CD4-positive, alpha-beta T cell (primary cell): ENCODE measurements at regions not wholly inside any gene's neighbourhood (a gene's known extent, or its start where the extent isn't known, plus 50 kb on each side); places are given as distances from the start of the nearest gene placed in this dataset.

ENCODE experiments used
- ATAC-seq: fragments of 200-7000 bp; cut with Tn5 transposase; one replicate; pipeline ENCODE4 v1.10.0; 2022; ENCODE audit warnings: mild to moderate bottlenecking; ENCODE audit not compliant: poor library complexity
- CTCF ChIA-PET: fragments of 350-600 bp; sonication (Branson Sonifier 250); formaldehyde crosslinking; loops from one replicate; lab custom pipeline; 2021; ENCODE audit warnings: antibody characterized with exemption, inconsistent platforms; lab: Charles Lee
- POLR2A ChIA-PET: fragments of 350-600 bp; sonication (Branson Sonifier 250); formaldehyde crosslinking; loops from one replicate; lab custom pipeline; 2021; ENCODE audit warnings: antibody characterized with exemption, inconsistent platforms; lab: Charles Lee
- DNase-seq, 14 experiments: peaks; one replicate each; pipeline ENCODE4 v3.0.0-alpha.2; 2013 to 2020; ENCODE audit warnings: mixed read lengths in 2 of 14
- H3K27ac ChIP-seq, 2 donors: one replicate each; pipeline versions ENCODE4 v1.5.1 to v1.7.0; 2013; ENCODE audit warnings: low read length in 2 of 2, low read depth in 1 of 2, mild to moderate bottlenecking in 1 of 2
- H3K27me3 ChIP-seq, 2 experiments: 1 replicate in 1 of 2; 2 replicates in 1 of 2; pipeline versions ENCODE4 v1.6.1 to v1.7.0; 2013; ENCODE audit warnings: low read length in 2 of 2, control low read depth in 1 of 2, mild to moderate bottlenecking in 1 of 2, moderate library complexity in 1 of 2; ENCODE audit not compliant: insufficient read depth in 2 of 2, control insufficient read depth in 1 of 2
- H3K36me3 ChIP-seq: one replicate; pipeline ENCODE4 v1.6.1; 2013; ENCODE audit warnings: low read length, control low read depth; ENCODE audit not compliant: insufficient read depth
- H3K4me1 ChIP-seq: one replicate; pipeline ENCODE4 v1.6.1; 2013; ENCODE audit warnings: low read length, control low read depth; ENCODE audit not compliant: insufficient read depth
- H3K4me3 ChIP-seq: one replicate; pipeline ENCODE4 v1.5.1; 2013; ENCODE audit warnings: mild to moderate bottlenecking, low read length, moderate library complexity
- H3K9me3 ChIP-seq, 2 experiments: 1 replicate in 1 of 2; 2 replicates in 1 of 2; pipeline versions ENCODE4 v1.6.1 to v1.7.0; 2013; ENCODE audit warnings: low read length in 2 of 2, mild to moderate bottlenecking in 2 of 2, control low read depth in 1 of 2, moderate library complexity in 1 of 2; ENCODE audit not compliant: control insufficient read depth in 1 of 2, insufficient read depth in 1 of 2
- H3K27ac Mint-ChIP-seq: one replicate; pipeline ENCODE4 v1.8.0; 2020; ENCODE audit warnings: mixed read lengths
- H3K27me3 Mint-ChIP-seq: one replicate; pipeline ENCODE4 v1.8.0; 2021; ENCODE audit warnings: mixed read lengths
- H3K36me3 Mint-ChIP-seq: one replicate; pipeline ENCODE4 v1.8.0; 2021; ENCODE audit warnings: low read depth, mixed read lengths
- H3K4me1 Mint-ChIP-seq: one replicate; pipeline ENCODE4 v1.8.0; 2021; ENCODE audit warnings: low read depth, mixed read lengths
- H3K4me3 Mint-ChIP-seq: one replicate; pipeline ENCODE4 v1.8.0; 2020; ENCODE audit warnings: mild to moderate bottlenecking, mixed read lengths
- H3K9me3 Mint-ChIP-seq: one replicate; pipeline ENCODE4 v1.8.0; 2020; ENCODE audit warnings: mixed read lengths
- intact Hi-C, 2 experiments: fragments of 100-400 bp; cut with DNase I in 1 of 2; cut with micrococcal nuclease in 1 of 2; formaldehyde crosslinking; loops; one replicate each; pipeline versions ENCODE4 v1.15.1 to v1.9.0; 2023 to 2025; cut with DNase I, micrococcal nuclease
- TF ChIP-seq, protein P1 (sequence below): fragments of 200-600 bp; IDR thresholded peaks from one replicate; pipeline ENCODE4 v1.8.0; 2022; ENCODE audit warnings: antibody characterized with exemption, mild to moderate bottlenecking

DNA sequence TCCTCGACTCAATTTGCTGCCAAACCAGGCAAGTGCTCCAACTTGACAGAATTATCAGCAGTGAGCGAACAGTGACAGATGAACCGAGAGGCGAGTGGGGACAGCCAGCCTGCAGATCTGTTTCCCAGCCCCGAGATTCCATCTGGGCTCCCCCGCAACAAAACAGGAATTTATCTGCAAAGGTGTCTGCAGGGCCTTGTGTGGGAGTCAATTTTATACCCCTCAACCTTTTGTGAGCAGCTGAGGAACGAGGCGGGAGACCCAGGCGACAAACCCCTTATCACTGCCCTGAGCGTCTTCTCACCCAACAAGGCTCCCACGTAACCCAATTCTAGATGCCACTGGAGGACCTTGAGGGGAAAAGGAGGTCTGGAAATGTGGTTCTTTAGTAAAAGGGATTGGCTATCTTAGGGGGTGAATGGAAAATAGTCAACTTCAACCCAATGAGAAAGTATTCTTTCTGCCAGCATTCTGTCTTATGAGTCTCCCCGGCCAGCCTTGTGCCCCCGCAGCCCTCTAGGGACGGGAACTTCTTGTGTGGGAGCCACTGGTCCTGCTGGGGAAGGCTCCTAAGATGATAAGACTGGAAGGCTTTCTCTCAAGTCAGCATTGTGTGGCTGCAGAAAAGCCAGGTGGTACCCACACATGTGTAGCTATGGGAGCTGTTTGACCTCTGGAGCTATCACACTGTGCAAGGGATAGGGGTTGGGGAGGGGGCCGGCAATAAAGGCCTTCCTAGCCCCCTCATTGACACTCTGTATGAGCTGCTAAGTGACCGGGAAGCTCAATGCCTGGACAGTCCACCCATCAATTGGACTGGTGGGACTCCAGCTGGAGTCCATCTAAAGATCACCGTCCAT is 527.9 kb downstream of the SHQ1 start:
- H3K4me1 Mint-ChIP-seq, result no peaks in the 10 kb centered on the region
- no peak for DNase-seq
- POLR2A ChIA-PET, result no interaction called here
- Histone ChIP-seq H3K9me3 (peaks cover 0 to 9% of the 10 kb centered on the region in 2 experiments), H3K4me1 (no peaks in the 10 kb centered on the region), H3K4me3 (no peak overlapping the region), H3K36me3 (no peaks in the 10 kb centered on the region), H3K27me3 (no peaks in the 10 kb centered on the region), H3K27ac (no peak overlapping the region)
- H3K27me3 Mint-ChIP-seq, result no peaks in the 10 kb centered on the region
- no peak overlapping the region for H3K4me3 Mint-ChIP-seq
- H3K9me3 Mint-ChIP-seq, result no peaks in the 10 kb centered on the region
- no peak for ATAC-seq
- CTCF ChIA-PET, result interaction anchor here (0.5 kb wide), 1 partner anchor 74 kb away, joined by 3 read pairs; no protein-coding TSS in a partner anchor
- H3K27ac Mint-ChIP-seq, result no peak overlapping the region
- H3K36me3 Mint-ChIP-seq, result no peaks in the 10 kb centered on the region
- intact Hi-C loops, result no loop called here
- TF ChIP-seq, protein P1, sequence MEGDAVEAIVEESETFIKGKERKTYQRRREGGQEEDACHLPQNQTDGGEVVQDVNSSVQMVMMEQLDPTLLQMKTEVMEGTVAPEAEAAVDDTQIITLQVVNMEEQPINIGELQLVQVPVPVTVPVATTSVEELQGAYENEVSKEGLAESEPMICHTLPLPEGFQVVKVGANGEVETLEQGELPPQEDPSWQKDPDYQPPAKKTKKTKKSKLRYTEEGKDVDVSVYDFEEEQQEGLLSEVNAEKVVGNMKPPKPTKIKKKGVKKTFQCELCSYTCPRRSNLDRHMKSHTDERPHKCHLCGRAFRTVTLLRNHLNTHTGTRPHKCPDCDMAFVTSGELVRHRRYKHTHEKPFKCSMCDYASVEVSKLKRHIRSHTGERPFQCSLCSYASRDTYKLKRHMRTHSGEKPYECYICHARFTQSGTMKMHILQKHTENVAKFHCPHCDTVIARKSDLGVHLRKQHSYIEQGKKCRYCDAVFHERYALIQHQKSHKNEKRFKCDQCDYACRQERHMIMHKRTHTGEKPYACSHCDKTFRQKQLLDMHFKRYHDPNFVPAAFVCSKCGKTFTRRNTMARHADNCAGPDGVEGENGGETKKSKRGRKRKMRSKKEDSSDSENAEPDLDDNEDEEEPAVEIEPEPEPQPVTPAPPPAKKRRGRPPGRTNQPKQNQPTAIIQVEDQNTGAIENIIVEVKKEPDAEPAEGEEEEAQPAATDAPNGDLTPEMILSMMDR, result no peak

DNA sequence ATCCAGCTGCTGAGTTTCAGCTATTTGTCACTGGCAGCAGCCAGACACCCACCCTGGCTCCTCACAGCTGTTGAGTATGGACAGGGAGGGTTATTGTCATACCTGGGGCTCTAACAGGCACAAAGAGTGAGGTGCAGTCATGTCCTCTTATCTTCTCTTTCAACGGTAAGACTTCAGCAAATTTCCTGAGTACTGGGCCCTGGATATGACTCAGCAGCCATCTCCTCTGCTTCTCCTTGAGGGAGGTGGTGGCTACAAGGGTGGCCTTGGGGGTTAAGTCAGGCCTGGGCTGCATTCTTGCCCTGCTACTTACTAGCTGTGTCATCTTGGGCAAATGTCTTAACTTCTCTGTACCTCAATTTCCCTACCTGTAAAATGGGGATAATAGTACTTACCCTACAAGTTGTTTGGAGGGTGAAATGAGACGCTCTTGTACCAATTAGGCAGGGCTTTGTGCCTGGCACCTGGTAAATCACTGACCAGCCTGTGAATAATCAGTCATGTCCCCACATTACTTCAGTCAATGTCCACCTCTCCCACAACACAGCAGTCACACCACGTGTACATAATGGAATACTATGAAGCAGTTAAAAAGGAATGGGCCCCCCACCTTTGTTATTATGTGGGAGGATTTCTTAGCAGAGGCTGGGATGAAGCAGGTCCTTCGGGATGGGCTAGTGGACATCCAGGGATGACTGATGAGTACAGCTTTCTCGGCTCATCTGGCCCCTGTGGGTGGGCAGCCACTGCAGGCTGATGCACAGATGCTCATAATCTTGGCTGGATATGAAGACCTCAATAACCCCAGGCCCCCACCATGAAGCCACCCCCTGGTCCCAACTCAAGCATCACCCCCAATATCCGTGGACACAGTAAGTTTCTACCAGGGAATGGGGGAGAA is 528.8 kb downstream of the SHQ1 start:
- Histone ChIP-seq H3K27ac (no peak overlapping the region), H3K4me1 (no peaks in the 10 kb centered on the region), H3K27me3 (no peaks in the 10 kb centered on the region), H3K9me3 (peaks cover 0 to 9% of the 10 kb centered on the region in 2 experiments), H3K36me3 (no peaks in the 10 kb centered on the region), H3K4me3 (no peak overlapping the region)
- H3K27ac Mint-ChIP-seq, result no peak overlapping the region
- no peaks in the 10 kb centered on the region for H3K36me3 Mint-ChIP-seq
- H3K4me1 Mint-ChIP-seq, result no peaks in the 10 kb centered on the region
- no peaks in the 10 kb centered on the region for H3K27me3 Mint-ChIP-seq
- CTCF ChIA-PET, result no interaction called here
- DNase-seq, result no peak
- no peak for ATAC-seq
- POLR2A ChIA-PET, result no interaction called here
- no peaks in the 10 kb centered on the region for H3K9me3 Mint-ChIP-seq
- H3K4me3 Mint-ChIP-seq, result no peak overlapping the region
- TF ChIP-seq, protein P1, result no peak
- intact Hi-C loops, result no loop called here

DNA sequence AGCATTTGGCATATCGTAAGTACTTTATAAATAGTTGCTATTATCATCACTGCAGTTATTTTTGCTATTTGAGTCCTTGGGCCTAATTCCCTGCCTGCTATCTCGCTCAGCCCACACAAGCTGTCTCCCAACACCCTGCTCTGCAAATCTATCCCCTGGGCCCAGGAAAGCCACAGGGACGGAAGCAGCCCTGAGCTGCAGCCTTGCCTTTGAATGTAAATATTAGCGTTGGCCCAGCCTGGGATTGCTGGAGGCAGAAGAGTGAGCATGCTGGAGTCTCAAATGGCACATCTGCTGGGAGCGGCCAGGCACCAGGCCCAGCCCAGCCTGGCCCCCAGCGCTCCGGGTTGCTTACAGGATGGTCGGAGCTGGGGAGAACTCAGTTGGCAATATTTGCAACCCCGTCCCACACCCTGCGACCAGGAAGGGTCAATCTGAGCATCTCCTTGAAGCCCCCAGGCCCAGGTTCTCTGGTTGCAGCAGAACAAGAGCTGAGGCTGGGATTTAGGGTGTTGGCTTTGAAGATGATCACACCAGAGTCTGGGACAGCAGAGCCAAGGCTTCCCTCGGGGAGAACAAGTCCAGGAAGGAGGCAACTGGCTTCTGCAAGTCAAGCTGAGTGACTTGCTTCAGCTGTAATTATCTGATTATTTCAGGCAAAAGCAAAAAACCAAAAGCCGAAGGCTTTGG is 529.6 kb downstream of the SHQ1 start:
- ATAC-seq (no peak), DNase-seq (no peak)
- no peak overlapping the region for H3K27ac Mint-ChIP-seq
- no peaks in the 10 kb centered on the region for H3K36me3 Mint-ChIP-seq
- Histone ChIP-seq H3K4me3 (no peak overlapping the region), H3K36me3 (no peaks in the 10 kb centered on the region), H3K27ac (no peak overlapping the region), H3K27me3 (no peaks in the 10 kb centered on the region), H3K4me1 (no peaks in the 10 kb centered on the region), H3K9me3 (peaks cover 0 to 9% of the 10 kb centered on the region in 2 experiments)
- H3K4me3 Mint-ChIP-seq, result no peak overlapping the region
- intact Hi-C loops, result no loop called here
- POLR2A ChIA-PET, result no interaction called here
- no peaks in the 10 kb centered on the region for H3K4me1 Mint-ChIP-seq
- no peaks in the 10 kb centered on the region for H3K27me3 Mint-ChIP-seq
- CTCF ChIA-PET, result no interaction called here
- no peaks in the 10 kb centered on the region for H3K9me3 Mint-ChIP-seq
- TF ChIP-seq, protein P1, result no peak
